Activated naive CD4-positive, alpha-beta T cell treated with anti-CD3 and anti-CD28 coated beads, Interleukin-2, amount 10 ng/mL, durations not matched to agents 7 days and 5 days (primary cell): ENCODE measurements at regions not wholly inside any gene's neighbourhood (a gene's known extent, or its start where the extent isn't known, plus 50 kb on each side); places are given as distances from the start of the nearest gene placed in this dataset.
"Not testable (repeated sequence)": the region's sequence is repeated elsewhere in the genome, so short reads cannot be mapped to it uniquely, and the experiment has no call there.

Experiments
- CTCF ChIA-PET: fragments of 350-600 bp; sonication (Branson Sonifier 250); formaldehyde crosslinking; loops from one replicate; lab custom pipeline; 2021; ENCODE audit warnings: antibody characterized with exemption; lab: Charles Lee
- DNase-seq: peaks from one replicate; pipeline ENCODE4 v3.0.0-alpha.2; 2020
- H3K27ac Mint-ChIP-seq: one replicate; pipeline ENCODE4 v1.8.0; 2021; ENCODE audit warnings: mild to moderate bottlenecking, moderate library complexity, mixed read lengths
- H3K27me3 Mint-ChIP-seq: one replicate; pipeline ENCODE4 v1.8.0; 2021; ENCODE audit warnings: mild to moderate bottlenecking, mixed read lengths
- H3K36me3 Mint-ChIP-seq: one replicate; pipeline ENCODE4 v1.8.0; 2021; ENCODE audit warnings: mixed read lengths
- H3K4me1 Mint-ChIP-seq: one replicate; pipeline ENCODE4 v1.8.0; 2021; ENCODE audit warnings: mixed read lengths
- H3K4me3 Mint-ChIP-seq: one replicate; pipeline ENCODE4 v1.8.0; 2021; ENCODE audit warnings: mild to moderate bottlenecking, moderate library complexity, mixed read lengths
- H3K9me3 Mint-ChIP-seq: one replicate; pipeline ENCODE4 v1.8.0; 2021; ENCODE audit warnings: mixed read lengths

DNA sequence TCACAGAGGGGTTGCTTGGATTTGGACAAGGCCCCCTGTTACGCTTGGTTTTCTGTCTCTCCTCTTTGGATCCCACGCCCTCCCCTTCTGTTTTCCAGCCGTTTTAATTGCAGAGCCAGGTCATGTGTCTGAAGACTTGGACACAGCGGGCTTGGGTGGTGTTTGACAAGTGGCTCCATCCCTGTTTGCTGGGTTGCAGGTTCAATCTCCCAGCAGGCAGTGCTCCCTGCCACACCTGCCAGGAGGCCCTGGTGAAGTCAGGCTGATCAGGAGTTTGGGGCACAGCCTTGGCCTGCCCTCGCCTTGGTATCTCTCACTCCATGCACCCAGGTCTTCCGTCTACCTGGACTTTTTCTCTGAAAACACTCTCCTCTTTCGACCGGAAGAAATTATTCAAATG is 59.0 kb downstream of the PLXNA1 start:
- no peaks in the 10 kb centered on the region for H3K4me1 Mint-ChIP-seq
- no peak overlapping the region for H3K4me3 Mint-ChIP-seq
- H3K36me3 Mint-ChIP-seq = no peaks in the 10 kb centered on the region
- H3K27ac Mint-ChIP-seq = no peak overlapping the region
- no peaks in the 10 kb centered on the region for H3K9me3 Mint-ChIP-seq
- peaks cover 4% of the 10 kb centered on the region for H3K27me3 Mint-ChIP-seq
- DNase-seq = no peak
- CTCF ChIA-PET = no interaction called here

DNA sequence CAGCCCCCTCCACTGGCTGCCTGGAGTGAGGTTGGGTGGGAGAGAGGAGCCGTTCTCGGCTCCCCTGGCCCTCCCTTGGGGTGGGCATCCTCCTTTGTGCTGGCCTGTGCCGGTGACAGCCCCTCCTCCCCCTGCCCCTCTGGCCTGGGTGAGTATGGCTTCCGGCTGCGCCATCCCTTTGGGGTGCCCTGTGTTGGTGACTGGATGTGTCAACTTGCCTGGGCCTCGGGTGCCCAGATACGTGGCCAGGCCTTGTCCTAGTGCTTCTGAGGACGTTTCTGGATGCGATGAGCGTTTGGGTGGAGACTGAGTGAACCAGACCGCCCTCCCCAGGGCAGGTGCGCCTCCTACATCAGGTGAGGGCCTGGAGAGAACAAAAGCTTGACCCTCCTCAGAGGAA is 59.7 kb downstream of the PLXNA1 start:
- H3K4me1 Mint-ChIP-seq = no peaks in the 10 kb centered on the region
- CTCF ChIA-PET = no interaction called here
- H3K36me3 Mint-ChIP-seq = no peaks in the 10 kb centered on the region
- no peak overlapping the region for H3K27ac Mint-ChIP-seq
- no peak overlapping the region for H3K4me3 Mint-ChIP-seq
- H3K27me3 Mint-ChIP-seq = peaks cover 4% of the 10 kb centered on the region
- no peaks in the 10 kb centered on the region for H3K9me3 Mint-ChIP-seq
- DNase-seq = no peak

DNA sequence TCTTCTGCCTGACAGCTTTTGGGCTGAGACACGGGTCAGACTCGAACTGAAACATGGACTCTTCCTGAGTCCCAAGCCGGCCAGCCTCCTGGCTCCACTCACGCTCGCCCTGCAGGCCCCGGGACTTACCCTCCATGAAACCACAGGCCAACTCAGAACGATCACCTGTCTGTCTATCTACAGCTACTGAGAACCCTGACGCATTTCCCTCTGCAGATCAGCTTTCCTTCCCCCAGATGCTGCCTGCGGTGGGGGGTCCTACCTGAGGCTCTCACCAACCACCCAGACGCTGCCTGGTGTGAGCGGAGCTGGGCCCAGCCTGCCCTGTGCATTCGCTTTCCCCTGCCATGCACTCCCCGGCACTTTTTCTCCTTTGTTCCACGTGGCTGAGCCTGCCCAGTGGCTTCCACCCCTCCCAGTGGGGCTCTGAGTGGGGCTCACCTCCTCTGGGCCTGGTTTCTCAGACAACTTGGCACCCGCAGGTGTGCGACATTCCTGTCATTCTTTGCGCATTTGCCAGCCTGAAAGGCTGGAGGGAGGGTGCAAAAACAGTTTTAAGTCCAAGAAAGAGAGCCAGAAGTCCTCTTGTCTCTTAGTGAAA is 60.2 kb downstream of the PLXNA1 start:
- peaks cover 4% of the 10 kb centered on the region for H3K27me3 Mint-ChIP-seq
- no peak overlapping the region for H3K27ac Mint-ChIP-seq
- DNase-seq = no peak
- CTCF ChIA-PET = no interaction called here
- H3K4me3 Mint-ChIP-seq = no peak overlapping the region
- H3K36me3 Mint-ChIP-seq = no peaks in the 10 kb centered on the region
- H3K4me1 Mint-ChIP-seq = no peaks in the 10 kb centered on the region
- no peaks in the 10 kb centered on the region for H3K9me3 Mint-ChIP-seq

DNA sequence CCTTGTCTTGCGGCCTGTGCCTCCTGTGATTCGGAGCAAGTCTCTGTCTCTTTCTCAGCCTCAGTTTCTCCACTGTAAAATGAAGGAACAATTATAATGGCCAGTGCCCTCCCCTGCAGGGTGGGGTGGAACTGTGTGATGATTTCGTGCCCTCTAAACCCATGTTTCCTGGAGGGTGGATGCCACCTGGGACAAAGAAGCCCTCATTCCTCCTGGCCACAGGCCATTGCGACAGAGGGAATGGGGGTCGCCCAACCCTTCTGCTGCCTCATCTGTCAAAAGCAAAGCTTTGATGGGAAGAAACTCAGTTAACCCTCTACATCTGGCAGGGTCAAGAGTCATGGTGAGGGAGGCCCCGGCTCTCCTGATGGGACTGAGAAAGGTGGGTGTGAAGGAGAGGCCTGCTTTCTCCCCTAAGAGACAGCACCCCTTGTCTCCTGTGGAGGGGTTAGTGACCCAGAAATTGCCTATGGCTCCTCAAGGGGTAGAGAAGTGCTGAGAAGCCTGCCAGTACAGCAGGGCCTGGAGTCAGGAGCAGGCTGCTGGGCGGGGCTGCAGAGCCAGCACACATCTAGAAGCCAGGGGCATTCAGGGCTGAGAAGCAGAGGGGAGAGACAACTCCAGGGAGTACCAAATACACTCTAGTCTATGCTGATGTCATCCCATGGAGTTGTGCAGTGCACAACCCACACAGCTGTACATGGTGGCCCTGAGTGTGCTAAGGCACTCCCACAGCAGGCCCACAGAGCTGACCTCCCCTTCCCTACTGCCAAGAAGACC is 61.0 kb downstream of the PLXNA1 start:
- no peak for DNase-seq
- H3K9me3 Mint-ChIP-seq = no peaks in the 10 kb centered on the region
- no peaks in the 10 kb centered on the region for H3K4me1 Mint-ChIP-seq
- peaks cover 4% of the 10 kb centered on the region for H3K27me3 Mint-ChIP-seq
- CTCF ChIA-PET = no interaction called here
- H3K4me3 Mint-ChIP-seq = no peak overlapping the region
- no peak overlapping the region for H3K27ac Mint-ChIP-seq
- H3K36me3 Mint-ChIP-seq = no peaks in the 10 kb centered on the region

DNA sequence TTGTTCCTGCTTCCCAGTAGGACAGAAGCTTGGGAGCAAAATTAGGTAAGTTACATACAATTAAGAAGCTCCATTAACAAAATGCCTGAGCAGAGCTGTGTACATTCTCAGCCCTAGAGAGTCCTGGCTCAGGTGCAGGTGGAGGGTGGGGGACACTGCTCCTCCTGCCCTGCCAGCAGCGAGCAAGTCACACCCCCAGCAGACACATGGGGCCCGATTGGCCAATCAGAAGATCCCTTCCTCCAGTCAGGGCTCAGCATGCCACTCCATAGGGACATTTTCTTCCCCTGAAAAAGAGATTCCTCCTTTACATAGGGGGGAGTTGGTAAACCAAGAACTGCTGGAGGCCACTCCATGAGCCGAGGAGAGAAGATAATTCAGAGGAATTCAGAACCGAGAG is 62.1 kb downstream of the PLXNA1 start:
- Mint-ChIP-seq H3K4me1 (no peaks in the 10 kb centered on the region), H3K36me3 (no peaks in the 10 kb centered on the region), H3K27ac (no peak overlapping the region), H3K4me3 (no peak overlapping the region), H3K9me3 (peaks cover 3% of the 10 kb centered on the region), H3K27me3 (peaks cover 8% of the 10 kb centered on the region)
- CTCF ChIA-PET = no interaction called here
- no peak for DNase-seq

DNA sequence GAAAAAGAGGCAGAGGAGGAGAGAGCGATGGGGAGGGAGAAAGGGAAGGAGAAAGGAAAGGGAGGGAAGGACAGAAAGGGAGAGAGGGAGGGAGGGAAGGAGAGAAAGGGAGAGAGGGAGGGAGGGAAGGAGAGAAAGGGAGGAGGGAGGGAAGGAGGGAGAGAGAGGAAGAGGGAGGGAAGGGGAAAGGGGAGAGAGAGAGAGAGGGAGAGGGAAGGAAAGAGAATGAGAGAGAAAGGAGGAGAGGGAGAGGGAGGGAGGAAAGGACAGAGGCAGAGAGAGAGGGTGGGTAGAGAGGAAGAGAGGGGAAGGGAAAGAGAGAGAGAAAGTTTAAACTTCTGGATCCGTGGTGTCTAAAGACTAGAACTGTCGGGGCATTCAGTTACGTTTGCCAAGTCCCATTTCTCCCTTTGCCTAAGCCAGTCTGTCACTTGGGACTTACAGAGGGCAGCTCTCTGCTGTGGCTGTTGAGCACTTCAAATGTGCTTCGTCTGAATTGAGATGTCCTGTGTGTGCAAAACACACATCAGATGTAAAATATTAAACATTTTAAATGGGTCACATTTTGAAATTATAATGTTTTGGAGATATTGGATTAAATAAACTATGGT is 62.6 kb downstream of the PLXNA1 start:
- Mint-ChIP-seq H3K27ac (no peak overlapping the region), H3K4me1 (no peaks in the 10 kb centered on the region), H3K4me3 (no peak overlapping the region), H3K9me3 (peaks cover 3% of the 10 kb centered on the region), H3K36me3 (no peaks in the 10 kb centered on the region), H3K27me3 (peaks cover 8% of the 10 kb centered on the region)
- CTCF ChIA-PET = no interaction called here
- DNase-seq = no peak

DNA sequence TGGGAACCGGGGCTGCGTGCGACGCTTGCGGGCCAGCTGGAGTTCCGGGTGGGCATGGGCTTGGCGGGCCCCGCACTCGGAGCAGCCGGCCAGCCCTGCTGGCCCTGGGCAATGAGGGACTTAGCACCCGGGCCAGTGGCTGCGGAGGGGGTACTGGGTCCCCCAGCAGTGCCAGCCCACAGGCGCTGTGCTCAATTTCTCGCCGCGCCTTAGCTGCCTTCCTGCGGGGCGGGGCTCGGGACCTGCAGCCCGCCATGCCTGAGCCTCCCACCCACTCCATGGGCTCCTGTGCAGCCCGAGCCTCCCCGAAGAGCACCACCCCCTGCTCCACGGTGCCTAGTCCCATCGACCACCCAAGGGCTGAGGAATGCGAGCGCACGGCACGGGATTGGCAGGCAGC is 63.8 kb downstream of the PLXNA1 start:
- H3K27me3 Mint-ChIP-seq, CTCF ChIA-PET, H3K9me3 Mint-ChIP-seq, DNase-seq, H3K27ac Mint-ChIP-seq, H3K4me1 Mint-ChIP-seq, H3K36me3 Mint-ChIP-seq, H3K4me3 Mint-ChIP-seq: not testable (repeated sequence)

DNA sequence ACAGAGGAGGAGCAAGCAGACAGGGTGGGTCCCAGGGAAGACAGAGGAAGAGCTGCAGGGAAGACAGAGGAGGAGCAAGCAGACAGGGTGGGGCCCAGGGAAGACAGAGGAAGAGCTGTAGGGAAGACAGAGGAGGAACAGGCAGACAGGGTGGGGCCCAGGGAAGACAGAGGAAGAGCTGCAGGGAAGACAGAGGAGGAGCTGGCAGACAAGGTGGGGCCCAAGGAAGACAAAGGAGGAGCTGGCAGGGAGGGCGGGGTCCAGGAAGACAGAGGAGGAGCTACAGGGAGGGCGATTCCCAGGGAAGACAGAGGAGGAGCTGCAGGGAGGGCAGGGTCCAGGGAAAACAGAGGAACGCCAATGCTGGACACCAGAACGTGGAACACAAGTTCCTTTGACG is 66.5 kb downstream of the PLXNA1 start:
- Mint-ChIP-seq H3K9me3 (peaks cover 3% of the 10 kb centered on the region), H3K27ac (no peak overlapping the region), H3K4me3 (no peak overlapping the region), H3K36me3 (no peaks in the 10 kb centered on the region), H3K27me3 (peaks cover 8% of the 10 kb centered on the region), H3K4me1 (no peaks in the 10 kb centered on the region)
- DNase-seq = no peak
- CTCF ChIA-PET = no interaction called here

DNA sequence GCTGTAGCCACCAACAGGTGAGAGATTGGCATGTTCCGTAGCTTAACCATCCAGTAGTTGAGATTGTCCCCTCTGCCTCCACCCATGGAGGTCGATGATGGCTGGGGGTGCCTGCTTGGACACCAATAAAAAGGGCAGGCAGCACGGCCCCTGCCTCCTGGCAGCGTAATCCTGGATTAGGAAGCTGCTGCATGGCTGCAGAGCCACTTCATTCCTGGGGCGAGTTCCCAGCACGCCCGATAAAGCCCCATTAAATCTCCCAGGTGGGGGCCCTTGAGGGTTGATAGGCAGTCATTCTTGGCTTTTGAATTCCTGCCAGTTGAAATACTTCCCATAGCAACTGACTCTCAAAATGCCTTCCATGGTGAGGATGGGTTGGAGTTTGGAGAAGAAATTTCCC is 67.8 kb downstream of the PLXNA1 start:
- peaks cover 4% of the 10 kb centered on the region for H3K27me3 Mint-ChIP-seq
- peaks cover 3% of the 10 kb centered on the region for H3K9me3 Mint-ChIP-seq
- CTCF ChIA-PET = no interaction called here
- no peak overlapping the region for H3K4me3 Mint-ChIP-seq
- H3K4me1 Mint-ChIP-seq = no peaks in the 10 kb centered on the region
- no peak overlapping the region for H3K27ac Mint-ChIP-seq
- no peaks in the 10 kb centered on the region for H3K36me3 Mint-ChIP-seq
- no peak for DNase-seq

DNA sequence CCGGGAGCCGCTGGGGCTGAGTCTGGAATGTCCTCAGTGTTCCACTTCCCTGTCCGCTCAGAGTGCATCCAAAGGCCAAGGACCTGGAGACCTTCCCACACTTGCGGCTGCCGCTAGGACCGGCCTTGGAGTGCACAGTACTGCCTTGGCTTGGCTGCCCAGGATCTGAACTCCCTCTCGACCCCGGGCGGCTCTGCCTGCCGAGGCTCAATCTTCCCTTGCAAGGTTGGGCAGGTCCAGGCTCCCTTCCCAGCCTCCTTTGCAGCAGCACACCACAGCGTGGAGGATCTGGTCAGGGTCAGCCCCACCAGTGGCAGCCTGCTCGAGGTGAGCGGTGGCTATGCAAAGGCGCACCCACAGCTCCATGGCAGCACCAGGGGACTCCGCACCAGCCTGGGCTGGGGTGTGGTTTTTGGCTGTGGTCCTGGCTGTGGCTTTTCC is 69.2 kb downstream of the PLXNA1 start:
- H3K4me1 Mint-ChIP-seq = no peaks in the 10 kb centered on the region
- no peak for DNase-seq
- no peak overlapping the region for H3K4me3 Mint-ChIP-seq
- no peaks in the 10 kb centered on the region for H3K36me3 Mint-ChIP-seq
- peaks cover 4% of the 10 kb centered on the region for H3K27me3 Mint-ChIP-seq
- CTCF ChIA-PET = no interaction called here
- no peak overlapping the region for H3K27ac Mint-ChIP-seq
- peaks cover 8% of the 10 kb centered on the region for H3K9me3 Mint-ChIP-seq

DNA sequence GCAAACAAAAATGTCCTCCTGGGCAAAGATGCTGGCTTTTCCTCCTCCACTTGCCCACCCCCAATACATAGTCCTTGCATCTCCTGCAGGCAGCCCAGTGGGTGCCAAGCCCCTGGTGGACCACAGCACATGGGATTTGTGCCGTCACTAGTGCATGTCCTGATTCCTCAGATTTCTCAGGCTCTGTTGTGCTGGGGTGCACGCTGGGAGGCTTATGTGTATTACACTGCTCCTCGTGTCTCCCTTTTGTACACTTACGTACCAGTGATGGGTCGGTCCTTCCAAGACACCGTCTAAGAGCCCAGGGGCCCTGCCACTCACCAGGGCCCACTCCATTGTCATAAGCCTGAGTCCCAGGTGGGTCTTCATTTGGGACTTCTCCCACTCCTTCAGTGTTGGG is 70.1 kb downstream of the PLXNA1 start:
- H3K4me3 Mint-ChIP-seq = no peak overlapping the region
- no peak for DNase-seq
- CTCF ChIA-PET = no interaction called here
- H3K9me3 Mint-ChIP-seq = peaks cover 15% of the 10 kb centered on the region
- H3K36me3 Mint-ChIP-seq = no peaks in the 10 kb centered on the region
- no peak overlapping the region for H3K27ac Mint-ChIP-seq
- H3K27me3 Mint-ChIP-seq = peaks cover 4% of the 10 kb centered on the region
- H3K4me1 Mint-ChIP-seq = no peaks in the 10 kb centered on the region

DNA sequence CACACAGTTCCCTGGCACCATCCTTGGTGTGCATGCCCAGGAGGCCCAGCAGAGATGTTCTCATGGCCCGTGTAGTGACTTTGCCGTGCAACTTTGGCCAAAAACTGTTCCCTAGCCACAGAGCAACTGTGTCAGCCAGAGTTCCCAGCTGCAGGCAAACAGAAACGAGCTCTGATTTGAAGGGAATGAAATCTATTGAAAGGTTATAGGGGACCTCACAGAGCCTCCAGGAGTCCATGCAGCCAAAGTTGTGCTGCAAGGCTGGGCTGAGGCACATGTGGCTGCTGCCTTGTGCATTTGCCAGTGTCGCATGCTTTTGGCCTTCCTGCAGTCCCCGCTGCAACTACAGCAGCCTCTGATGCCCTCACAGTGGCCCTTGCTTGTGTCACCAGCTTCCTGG is 70.5 kb downstream of the PLXNA1 start:
- CTCF ChIA-PET = no interaction called here
- no peak for DNase-seq
- Mint-ChIP-seq H3K4me3 (no peak overlapping the region), H3K36me3 (no peaks in the 10 kb centered on the region), H3K9me3 (peaks cover 16% of the 10 kb centered on the region), H3K4me1 (no peaks in the 10 kb centered on the region), H3K27ac (no peak overlapping the region), H3K27me3 (peaks cover 4% of the 10 kb centered on the region)

DNA sequence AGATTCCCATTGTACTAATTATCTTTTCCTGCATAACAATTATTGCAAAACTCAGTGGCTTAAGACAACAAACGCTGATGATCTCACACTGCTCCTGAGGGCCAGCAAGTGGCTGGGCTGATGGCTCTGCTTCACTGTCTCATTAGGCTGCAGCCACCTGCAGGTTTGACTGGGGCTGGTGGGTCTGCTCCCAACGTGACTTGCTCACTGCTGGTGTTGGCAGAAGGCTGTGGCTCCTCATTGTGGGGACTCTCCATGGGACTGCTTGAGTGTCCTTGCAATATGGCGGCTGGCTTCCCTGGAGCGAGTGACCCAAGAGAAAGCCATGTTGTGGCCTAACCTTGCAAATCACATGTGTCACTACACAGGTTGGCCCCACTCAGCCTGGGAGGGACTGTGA is 71.1 kb downstream of the PLXNA1 start:
- no peak for DNase-seq
- CTCF ChIA-PET = no interaction called here
- no peak overlapping the region for H3K27ac Mint-ChIP-seq
- H3K4me1 Mint-ChIP-seq = no peaks in the 10 kb centered on the region
- H3K27me3 Mint-ChIP-seq = peaks cover 4% of the 10 kb centered on the region
- no peak overlapping the region for H3K4me3 Mint-ChIP-seq
- H3K9me3 Mint-ChIP-seq = peaks cover 16% of the 10 kb centered on the region
- no peaks in the 10 kb centered on the region for H3K36me3 Mint-ChIP-seq

DNA sequence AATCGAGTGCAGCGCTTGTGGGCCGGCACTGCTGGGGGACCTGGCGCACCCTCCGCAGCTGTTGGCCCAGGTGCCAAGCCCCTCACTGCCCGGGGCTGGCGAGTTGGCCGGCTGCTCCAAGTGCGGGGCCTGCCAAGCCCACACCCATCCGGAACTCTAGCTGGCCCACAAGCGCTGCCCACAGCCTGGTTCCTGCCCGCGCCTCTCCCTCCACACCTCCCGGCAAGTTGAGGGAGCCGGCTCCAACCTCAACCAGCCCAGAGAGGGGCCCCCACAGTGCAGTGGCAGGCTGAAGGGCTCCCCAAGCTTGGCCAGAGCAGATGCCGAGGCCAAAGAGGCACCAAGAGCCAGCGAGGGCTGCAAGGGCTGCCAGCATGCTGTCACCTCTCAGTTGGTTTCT is 73.4 kb downstream of the PLXNA1 start:
- Mint-ChIP-seq H3K9me3 (peaks cover 12% of the 10 kb centered on the region), H3K4me1 (no peaks in the 10 kb centered on the region), H3K27ac (no peak overlapping the region), H3K27me3 (no peaks in the 10 kb centered on the region), H3K4me3 (no peak overlapping the region), H3K36me3 (no peaks in the 10 kb centered on the region)
- CTCF ChIA-PET = no interaction called here
- DNase-seq = peak; percentile 1

DNA sequence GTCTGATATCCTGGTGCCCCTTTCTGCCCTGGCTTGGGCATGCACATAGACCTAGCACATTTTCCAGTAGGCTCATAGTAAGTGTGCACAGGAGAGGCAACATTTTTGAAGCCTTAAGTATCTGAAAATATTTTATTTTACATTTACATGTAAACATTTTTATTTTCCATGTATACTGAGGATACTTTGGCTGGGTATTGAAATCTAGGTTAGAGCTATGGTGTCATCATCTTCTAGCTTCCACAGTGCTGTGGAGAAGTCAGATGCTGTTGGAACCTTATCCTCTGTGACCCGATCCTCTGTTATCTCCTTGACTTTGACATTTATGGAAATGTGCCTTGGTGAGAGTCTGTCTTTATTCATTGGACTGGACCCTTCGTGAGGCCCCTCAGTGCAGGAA is 74.1 kb downstream of the PLXNA1 start:
- peaks cover 12% of the 10 kb centered on the region for H3K9me3 Mint-ChIP-seq
- peaks cover 6% of the 10 kb centered on the region for H3K27me3 Mint-ChIP-seq
- H3K27ac Mint-ChIP-seq = no peak overlapping the region
- H3K4me3 Mint-ChIP-seq = no peak overlapping the region
- DNase-seq = no peak
- H3K4me1 Mint-ChIP-seq = no peaks in the 10 kb centered on the region
- H3K36me3 Mint-ChIP-seq = no peaks in the 10 kb centered on the region
- CTCF ChIA-PET = no interaction called here
